ENCODE measurements at regions not wholly inside any gene's neighbourhood (a gene's known extent, or its start where the extent isn't known, plus 50 kb on each side); places are given as distances from the start of the nearest gene placed in this dataset.

- no peak for DNase-seq (ENCODE audit: low spot score)
These were observed 152.8 kb downstream of the OAT start for GRCh38 chr10:124265776-124266467.

DNA sequence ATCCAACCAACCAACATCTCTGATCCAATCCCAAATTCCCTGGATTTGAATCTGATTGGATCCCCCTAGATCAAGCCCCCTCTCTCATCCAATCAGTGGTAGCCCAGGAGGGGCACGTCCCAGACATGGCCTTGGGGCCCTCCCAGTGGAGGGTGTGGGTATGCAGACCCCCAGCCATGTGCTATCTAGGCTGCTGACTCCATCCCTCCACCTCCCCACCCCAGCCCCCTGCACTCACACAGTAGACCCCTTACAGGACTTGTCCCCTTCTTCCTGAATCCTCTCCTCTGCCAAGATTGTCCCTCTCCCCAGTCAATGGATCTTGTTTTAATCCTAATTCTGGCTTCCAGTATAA, 153.4 kb downstream of the OAT start:
- no peak for DNase-seq (ENCODE audit: low spot score)

GRCh38 chr10:124264711-124265390, 153.9 kb downstream of the OAT start:
- no peak for DNase-seq (ENCODE audit: low spot score)

GRCh38 chr10:124264271-124264670, 154.5 kb downstream of the OAT start:
- no peak for DNase-seq (ENCODE audit: low spot score)

GRCh38 chr10:124263726-124264125, 155.0 kb downstream of the OAT start:
- DNase-seq (ENCODE audit: low spot score) = no peak

DNA sequence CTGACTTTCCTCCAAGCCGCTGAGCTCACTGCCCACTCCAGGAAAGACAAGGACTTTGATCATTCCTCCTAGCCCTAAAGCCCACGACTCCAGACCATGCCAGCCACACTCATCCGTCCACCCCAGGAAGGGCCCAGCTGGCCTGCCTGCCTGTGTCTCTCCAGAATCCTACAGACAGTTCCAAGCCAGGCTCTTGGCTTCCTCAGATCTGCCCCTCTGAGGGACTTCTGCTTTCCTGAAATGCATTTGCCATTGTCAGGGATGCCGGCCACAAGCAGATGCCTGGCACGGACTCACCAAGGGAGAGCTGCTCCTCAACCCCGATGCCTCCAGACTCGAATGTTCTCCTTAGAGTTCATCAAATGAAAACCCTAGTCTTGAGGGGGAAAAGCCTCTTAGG, 155.8 kb downstream of the OAT start:
- DNase-seq (ENCODE audit: low spot score) = no peak

DNA sequence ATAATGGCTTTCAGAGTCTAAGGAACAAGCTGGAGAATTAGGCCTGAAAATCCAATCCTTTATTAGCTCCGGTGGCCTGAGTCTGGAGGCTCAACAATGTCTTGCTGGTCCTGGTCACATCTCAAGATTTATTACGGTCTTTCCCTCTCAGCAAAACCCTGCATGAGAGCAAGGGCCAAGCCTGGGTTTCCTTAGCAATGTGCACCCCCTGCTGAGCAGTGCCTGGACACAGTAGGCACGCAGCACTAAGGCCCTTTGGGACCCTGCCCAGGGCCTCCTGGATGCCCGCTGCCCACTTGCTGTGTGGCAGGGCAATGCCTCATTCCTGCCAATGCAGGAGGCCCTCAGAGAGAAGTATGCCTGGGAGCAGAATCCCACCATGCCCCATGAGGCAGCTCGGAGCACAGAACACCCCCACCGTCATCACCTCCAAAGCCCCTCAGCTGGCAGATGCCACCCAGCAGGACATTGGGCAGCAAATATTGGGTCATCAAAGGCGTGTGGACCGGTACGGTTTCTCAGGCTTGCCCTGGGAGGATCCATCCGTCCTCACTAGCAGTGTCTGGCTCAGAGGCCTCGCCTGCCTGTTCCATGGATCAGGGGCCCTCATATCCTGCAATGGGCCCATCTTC, 156.4 kb downstream of the OAT start:
- no peak for DNase-seq (ENCODE audit: low spot score)

DNA sequence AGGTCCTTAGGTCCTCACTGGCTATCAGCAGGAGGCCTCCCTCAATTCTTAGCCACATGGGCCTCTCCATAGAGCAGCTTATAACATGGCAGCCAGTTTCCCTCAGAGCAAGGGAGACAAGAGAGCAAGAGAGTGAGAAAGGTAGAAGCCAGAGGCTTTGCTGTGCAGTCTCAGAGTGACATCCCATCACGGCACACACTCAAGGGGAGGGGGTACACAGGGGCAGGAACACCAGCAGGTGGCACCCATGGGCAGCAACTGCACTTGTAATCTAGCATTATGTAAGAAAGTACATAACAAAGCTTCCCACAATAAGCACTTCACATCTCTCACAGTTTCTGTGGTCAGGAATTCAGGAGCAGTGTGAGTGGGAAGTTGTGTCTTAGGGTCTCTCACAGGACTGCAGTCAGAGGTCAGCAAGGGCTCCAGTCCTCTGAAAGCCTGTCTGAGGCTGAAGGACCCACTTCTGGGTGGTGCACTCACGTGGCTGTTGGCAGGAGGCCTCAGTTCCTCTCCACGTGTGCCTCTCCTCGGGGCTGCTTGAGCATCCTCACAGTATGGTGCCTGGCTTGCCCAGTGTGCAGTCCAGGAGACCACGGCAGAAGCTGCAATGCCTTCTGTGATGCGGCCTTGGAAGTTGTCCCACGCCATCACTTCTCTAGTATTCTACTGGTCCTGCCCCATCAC, 159.4 kb downstream of the OAT start:
- peak; percentile 4 for DNase-seq (ENCODE audit: low spot score)

- DNase-seq (ENCODE audit: low spot score) = no peak
These were observed 160.9 kb downstream of the OAT start for GRCh38 chr10:124257781-124258180.

GRCh38 chr10:124256151-124256550, 162.6 kb downstream of the OAT start:
- no peak for DNase-seq (ENCODE audit: low spot score)

DNA sequence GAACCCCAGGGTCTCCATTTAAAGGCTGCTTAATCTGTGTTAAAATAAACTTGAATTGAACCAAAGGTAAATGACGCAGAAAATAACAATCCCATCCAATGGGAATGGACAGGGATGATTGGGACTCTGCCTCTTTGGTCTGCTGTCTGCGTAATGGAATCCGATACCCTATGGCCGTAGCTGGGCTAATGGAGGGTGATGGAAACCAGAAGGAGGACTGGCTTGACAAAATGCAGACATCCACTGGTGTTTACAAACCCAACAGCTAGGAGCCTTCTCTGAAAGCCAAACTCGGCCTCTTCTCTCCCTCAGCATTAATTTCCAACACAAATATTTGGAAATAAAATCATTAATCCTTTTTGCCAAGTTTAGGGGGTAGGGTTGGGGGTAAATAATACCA, 162.2 kb upstream of the CHST15 start:
- DNase-seq (ENCODE audit: low spot score) = no peak

DNA sequence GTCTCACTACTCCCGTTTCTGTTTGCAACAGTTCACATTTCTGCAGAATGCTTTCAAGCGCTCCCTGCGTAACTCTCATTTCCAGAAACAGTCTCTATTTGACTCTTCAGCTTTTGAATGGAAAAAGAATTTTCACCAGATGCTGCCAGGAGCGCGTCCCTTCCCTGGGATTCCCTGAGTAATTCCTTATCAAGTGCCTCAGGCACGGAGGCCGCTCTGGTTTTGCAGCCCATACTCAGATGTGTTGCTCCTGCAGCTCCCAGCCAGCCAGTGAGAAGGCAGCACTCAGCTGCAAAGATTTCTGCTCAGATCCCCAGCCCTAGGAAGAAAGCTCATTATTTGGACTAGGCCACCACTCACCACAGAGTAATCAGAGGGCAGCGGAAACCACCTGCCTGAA, 161.1 kb upstream of the CHST15 start:
- no peak for DNase-seq (ENCODE audit: low spot score)

DNA sequence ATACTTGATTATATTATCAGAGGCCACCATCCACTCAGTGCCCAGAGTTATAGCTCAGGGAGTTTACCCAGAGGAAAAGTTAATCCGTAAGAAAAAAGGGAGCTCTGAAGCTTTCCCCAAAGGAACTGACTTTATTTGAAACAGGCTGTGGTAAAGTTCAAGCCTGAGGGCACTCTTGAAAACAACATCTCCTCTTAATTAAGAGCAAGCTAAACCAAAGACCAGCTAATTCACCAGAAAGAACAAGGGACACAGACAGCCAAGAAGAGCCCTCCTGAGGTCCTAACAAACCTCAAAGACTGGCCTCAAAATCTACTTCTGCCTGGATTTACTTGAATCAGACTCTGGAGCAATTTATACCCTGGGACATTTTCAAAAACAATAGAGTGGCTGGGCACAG, 159.6 kb upstream of the CHST15 start:
- no peak for DNase-seq (ENCODE audit: low spot score)

DNA sequence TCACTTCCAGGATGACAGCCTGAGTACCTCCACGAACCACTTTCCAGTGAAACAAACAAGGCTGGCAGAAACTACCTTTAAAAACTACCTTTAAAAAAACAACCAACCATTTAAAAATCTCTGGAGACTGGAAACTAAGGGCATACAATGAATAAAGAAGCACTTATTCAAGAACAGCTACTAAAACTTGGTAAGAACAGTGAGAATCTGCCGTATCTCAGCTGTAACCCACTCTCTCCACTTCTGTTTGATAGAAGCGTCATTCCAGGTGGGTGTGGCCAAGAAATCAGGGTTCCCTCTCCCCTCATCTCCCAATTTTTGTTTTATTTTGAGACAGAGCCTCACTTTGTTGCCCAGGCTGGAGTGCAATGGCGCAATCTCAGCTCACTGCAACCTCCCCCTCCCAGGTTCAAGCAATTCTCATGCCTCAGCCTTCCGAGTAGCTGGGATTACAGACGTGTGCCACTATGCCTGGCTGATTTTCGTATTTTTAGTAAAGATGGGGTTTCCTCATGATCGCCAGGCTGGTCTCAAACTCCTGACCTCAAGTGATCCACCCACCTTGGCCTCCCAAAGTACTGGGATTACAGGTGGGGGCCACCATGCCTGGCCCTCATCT, 158.8 kb upstream of the CHST15 start:
- no peak for DNase-seq (ENCODE audit: low spot score)

GRCh38 chr10:124251317-124252065, 158.1 kb upstream of the CHST15 start:
- no peak for DNase-seq (ENCODE audit: low spot score)

DNA sequence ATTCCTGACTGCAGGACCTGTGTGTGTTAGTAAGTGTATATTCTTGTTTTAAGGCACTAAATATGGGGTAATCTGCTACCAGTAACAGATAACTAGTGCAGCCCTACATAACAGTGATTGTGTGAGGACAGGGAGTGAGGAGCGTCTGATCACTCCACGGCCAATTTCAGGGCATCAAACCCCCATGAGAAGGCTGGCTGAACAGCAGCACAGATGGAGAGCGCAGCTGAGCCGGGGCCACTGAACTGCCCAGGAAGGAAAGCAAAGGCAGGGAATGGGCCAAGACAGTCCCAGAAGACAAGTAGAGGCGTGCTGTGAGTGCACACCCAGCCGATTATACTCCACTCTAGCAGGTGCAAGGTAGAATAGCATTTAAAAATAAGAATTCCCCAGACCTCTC, 157.1 kb upstream of the CHST15 start:
- DNase-seq (ENCODE audit: low spot score) = no peak

DNA sequence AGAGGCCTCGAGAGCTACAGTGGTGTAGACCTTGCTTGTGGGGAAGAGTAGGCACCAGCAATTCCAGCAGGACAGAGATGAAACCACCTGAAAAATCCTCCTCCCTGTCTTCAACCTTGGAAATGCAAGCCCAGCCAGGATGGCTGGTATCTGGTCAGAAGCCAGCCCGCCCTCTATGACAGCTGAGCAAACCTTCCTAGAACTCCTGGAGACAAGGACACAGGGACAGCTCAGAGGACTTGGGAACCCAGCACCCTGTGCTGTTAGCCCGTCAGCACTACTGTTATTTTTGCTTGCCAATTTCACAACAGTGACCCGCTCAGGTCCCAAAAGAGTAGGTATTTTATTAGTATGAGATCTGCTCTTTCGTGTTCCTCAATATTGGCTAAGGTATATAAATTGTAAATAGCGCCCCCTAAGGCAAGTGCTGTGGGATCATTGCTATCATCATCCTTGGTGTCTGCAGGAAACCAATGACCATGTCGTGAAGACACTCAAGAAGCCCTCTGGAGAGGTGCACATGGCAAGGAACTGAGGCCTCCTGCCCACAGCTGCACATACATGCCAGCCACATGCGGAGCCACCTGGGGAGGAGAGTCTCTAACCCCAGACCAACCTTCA, 156.5 kb upstream of the CHST15 start:
- peak; percentile 5 for DNase-seq (ENCODE audit: low spot score)

- no peak for DNase-seq (ENCODE audit: low spot score)
These were observed 155.8 kb upstream of the CHST15 start for GRCh38 chr10:124249196-124249595.

- DNase-seq (ENCODE audit: low spot score) = no peak
These were observed 155.0 kb upstream of the CHST15 start for GRCh38 chr10:124248056-124249045.

Data from HT-29 (cell line).